ENCODE measurements at regions not wholly inside any gene's neighbourhood (a gene's known extent, or its start where the extent isn't known, plus 50 kb on each side); places are given as distances from the start of the nearest gene placed in this dataset.

DNA sequence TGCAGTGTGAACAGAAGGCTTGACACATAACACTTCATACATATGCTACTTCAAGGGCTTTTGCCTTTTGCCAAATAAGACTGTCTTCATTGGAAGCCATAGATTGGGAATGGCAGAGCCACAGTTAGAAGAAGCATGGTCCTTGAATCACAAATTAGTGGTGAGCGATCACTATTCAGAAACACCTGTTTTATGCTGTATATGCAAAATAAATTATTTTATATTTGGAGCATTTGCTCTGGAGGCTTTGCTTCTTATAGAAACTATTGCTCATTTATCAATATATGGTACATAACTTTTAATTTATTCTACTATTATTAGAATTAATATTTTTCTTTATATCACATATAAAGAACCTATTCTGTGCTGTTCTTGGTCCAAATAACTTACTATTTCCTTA is 270.4 kb upstream of the SPRY2 start:
- TF ChIP-seq, protein P1, sequence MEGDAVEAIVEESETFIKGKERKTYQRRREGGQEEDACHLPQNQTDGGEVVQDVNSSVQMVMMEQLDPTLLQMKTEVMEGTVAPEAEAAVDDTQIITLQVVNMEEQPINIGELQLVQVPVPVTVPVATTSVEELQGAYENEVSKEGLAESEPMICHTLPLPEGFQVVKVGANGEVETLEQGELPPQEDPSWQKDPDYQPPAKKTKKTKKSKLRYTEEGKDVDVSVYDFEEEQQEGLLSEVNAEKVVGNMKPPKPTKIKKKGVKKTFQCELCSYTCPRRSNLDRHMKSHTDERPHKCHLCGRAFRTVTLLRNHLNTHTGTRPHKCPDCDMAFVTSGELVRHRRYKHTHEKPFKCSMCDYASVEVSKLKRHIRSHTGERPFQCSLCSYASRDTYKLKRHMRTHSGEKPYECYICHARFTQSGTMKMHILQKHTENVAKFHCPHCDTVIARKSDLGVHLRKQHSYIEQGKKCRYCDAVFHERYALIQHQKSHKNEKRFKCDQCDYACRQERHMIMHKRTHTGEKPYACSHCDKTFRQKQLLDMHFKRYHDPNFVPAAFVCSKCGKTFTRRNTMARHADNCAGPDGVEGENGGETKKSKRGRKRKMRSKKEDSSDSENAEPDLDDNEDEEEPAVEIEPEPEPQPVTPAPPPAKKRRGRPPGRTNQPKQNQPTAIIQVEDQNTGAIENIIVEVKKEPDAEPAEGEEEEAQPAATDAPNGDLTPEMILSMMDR (IDR thresholded peaks at IDR 0.05): no peak
- no peak for TF ChIP-seq POLR2AphosphoS5 (IDR thresholded peaks at IDR 0.05)
- TF ChIP-seq POLR2A (IDR thresholded peaks at IDR 0.05): no peak
